DMS53 (cell line): ENCODE measurements at regions not wholly inside any gene's neighbourhood (a gene's known extent, or its start where the extent isn't known, plus 50 kb on each side); places are given as distances from the start of the nearest gene placed in this dataset.
A peak's percentile ranks its signal among the peaks of the same experiment; 100 is the strongest.

Source experiments
- DNase-seq: peaks from one replicate; lab custom pipeline; 2025; lab: John Stamatoyannopoulos, UW

DNA sequence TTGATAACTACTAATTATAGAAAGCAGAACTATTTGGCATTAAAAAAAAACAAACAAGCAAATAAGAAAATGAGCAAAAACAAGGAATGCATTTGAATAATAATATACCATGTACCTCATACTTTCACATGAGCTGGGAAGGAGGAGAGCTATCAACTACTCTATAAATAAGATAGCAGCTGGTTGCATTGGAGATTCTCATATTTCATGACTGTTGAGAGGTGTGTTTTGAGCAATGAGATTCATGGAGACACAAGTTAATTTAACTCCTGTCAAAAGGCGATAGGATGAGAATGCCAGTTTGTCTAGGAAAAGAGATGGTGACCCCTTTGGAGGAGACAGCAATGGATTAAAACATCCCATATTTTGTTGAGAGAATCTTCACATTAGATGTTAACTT, 348.8 kb upstream of the SPTLC3 start:
- DNase-seq: no peak

GRCh38 chr20:12660918-12661317, 347.9 kb upstream of the SPTLC3 start:
- DNase-seq: peak; percentile 8

DNA sequence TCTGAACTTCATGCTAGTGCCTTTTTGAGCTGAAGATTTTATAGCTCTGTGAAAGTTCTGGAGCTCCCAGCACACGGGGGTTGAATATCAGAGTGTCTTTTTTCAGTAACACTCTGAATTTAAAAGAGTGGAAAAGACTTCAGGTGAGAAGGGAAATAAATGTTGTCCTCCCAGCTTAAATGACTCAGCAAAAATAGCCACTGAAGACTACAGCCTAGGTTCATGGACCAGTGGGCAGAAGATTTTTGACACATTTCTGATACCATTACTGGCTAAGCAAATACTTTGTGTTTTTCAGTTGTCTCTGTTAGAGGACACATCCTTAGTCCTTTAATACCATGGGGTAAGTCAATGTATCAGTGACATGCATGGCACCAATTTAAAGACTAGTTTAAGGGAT, 338.5 kb upstream of the SPTLC3 start:
- peak; percentile 31 for DNase-seq

- DNase-seq: no peak
Observed at GRCh38 chr20:12673352-12673751, 335.4 kb upstream of the SPTLC3 start.

DNA sequence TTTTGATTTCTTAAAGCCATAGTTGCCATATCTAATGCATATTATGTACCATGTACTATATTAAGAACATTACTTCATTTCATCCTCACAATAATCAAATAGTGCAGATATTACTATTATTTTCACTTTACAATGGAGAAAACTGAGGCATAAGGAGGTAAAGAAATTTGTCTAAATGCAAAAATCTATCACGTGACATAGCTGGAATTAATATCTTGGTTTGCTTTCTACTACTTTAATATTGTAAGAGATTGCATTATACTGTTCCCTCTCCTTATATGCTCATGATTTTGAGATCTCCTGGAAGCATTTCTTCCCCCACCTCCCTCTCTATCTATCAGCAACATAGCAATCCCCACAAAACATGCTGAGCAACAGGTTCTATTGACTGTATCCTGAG, 330.8 kb upstream of the SPTLC3 start:
- no peak for DNase-seq

DNA sequence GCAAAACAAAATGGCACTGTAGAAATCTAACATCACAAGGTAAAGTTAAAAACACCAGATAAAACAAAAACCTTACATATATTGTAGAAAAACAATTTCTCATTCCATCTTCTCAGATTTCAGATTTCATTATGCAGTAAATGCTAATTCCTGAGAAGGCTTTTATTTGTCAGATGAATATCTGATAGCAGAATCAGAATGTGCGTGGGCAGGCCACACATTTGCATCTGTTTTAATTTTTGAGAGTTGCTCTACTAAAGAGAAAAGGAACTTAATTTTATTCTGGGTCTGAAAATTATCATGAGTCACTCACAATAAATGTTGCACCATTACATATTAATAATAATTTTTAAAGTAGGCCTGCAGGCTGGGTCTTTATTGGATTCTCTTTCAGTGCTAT, 329.3 kb upstream of the SPTLC3 start:
- no peak for DNase-seq

GRCh38 chr20:12682613-12683012, 326.2 kb upstream of the SPTLC3 start:
- DNase-seq: no peak

- DNase-seq: no peak
Observed at GRCh38 chr20:12687476-12687875, 321.3 kb upstream of the SPTLC3 start.

GRCh38 chr20:12695937-12696336, 312.8 kb upstream of the SPTLC3 start:
- DNase-seq: no peak

- DNase-seq: no peak
Observed at GRCh38 chr20:12698817-12699216, 310.0 kb upstream of the SPTLC3 start.

GRCh38 chr20:12699374-12700228, 309.2 kb upstream of the SPTLC3 start:
- peak; percentile 69 for DNase-seq

GRCh38 chr20:12700701-12701100, 308.1 kb upstream of the SPTLC3 start:
- DNase-seq: no peak

- DNase-seq: no peak
Observed at GRCh38 chr20:12702312-12702711, 306.5 kb upstream of the SPTLC3 start.

DNA sequence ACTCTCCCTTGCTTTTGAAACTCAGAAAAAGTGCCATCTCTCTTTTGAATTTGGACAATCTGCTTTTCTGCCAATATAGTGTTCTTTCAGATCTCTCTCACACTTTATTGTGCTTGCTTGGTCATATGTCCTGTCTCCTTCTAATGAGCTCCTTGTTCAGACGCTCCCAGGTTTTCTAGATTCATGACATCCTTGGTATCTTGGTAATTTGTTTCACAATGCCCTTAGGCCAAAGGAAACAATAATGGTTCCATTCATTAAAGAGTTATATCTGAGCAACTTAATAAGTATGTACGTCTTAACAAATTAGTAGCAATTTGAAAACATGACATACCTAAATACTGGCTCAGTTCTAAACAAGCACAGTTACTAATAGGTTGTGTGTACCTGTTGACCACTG, 293.4 kb upstream of the SPTLC3 start:
- no peak for DNase-seq

- DNase-seq: no peak
Observed at GRCh38 chr20:12715991-12716680, 292.6 kb upstream of the SPTLC3 start.

GRCh38 chr20:12717061-12717460, 291.7 kb upstream of the SPTLC3 start:
- DNase-seq: no peak

DNA sequence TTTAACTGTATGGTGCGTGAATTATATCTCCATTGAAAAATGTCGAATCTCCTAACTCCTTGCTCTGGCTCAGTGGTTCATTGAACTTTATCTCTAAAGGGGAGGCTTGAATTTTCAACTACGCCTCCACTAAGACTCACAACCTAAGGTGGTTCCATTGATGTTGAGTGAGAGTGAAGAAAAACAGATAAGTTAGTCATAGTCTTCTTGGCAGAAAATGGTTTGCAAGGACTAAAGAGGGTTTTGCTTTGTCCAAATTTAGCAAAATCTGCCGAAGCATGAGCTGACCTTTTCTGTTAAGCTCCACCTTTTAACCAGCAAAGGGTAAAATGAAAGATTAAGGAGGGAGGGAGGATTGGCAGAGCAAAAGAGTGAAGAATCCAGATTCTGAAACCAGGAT, 290.2 kb upstream of the SPTLC3 start:
- DNase-seq: no peak

DNA sequence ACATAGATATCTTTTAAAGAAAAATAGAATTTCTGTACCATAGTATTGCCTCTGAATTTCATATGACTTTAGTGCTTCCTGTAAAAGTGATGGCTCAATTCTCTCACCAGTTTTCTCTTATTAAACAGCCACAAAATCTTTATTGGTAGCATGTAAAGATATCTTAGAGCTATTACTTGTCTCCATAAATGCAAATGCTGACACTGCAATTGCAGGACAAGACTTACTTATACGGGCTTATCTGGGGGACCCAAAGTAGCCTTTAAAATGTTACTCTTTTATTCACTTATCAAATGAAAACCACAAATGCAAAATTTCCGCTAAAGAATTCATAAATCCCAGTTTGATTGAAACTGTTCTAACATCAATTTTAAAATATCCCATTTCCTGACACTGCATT, 287.1 kb upstream of the SPTLC3 start:
- peak; percentile 33 for DNase-seq

- DNase-seq: peak; percentile 84
Observed at GRCh38 chr20:12722091-12722490, 286.7 kb upstream of the SPTLC3 start.

GRCh38 chr20:12723811-12724210, 285.0 kb upstream of the SPTLC3 start:
- peak; percentile 8 for DNase-seq

DNA sequence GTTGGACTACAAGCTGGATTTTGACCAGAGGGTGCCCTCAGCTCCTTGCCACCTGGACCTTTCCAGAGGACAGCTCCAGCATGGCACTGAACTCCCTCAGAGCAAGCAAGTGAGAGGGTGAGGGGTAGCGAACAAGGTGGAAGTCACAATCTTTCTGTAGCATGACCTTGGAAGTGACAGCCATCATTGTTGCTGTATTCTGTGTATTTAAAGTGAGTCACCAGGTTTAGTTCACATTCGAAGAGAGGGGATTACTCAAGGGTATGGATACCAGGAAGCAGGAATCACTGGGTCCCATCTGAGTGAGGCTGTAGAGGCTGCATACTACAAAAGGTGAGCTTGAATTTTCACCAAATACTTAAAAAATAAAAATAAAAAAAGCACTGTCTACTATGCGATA, 280.0 kb upstream of the SPTLC3 start:
- DNase-seq: peak; percentile 73

DNA sequence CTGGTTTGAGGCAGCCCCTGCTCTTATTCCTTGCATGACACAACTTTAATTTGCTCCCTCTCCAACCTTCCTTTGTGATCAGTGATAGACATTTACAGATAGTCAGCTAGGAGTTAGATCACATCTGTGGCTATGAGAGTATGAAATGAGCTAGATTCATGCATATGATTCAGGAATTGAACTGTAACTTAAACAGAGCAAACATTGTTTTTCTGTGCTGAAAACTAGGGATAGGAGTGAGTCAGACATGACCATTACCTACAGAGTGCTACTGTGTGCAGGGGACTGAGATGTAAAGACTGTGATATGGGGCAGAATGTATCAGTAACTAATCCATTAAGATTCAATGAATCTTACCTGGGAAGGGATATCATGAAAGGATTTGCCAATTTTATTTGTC, 279.4 kb upstream of the SPTLC3 start:
- peak; percentile 5 for DNase-seq

DNA sequence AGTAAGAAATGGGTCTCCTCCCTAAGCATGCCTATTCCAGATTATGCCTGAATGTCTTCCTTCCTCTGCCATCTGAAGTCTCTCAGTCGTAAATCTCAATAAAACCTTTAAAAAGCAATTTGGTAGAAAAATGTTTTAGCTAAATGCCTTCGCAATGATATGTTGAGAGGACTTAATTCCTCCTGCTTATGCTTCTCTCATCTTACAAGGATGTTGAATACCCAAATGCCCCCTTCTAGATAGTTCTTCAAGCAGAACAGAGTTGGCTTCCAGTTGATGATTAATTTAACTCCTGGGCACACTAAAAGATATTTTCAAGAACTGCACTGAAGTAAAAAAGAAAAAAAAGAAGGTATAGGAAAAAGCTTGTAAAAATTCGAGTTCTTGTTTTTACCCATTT, 275.0 kb upstream of the SPTLC3 start:
- no peak for DNase-seq

DNA sequence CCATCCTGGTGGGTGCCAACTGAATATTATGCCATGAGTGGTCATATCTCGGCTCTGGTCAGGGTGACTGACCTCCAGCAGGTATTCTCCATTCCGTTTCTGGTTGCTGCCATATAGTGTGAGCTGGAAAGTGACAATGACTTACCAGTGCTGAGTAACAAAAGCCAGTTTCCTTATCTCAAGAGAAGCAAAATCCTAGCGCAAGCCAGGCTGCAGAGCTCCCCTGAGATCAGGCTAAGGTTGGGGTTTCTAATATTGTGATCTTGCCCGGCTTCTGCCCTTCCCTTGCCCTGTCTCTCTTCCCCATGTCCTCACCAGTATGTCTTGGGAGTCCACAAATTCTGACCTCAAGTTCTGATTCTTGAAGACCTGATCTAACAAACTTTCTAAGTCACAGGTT, 271.3 kb upstream of the SPTLC3 start:
- no peak for DNase-seq
